GM12878 (cell line): ENCODE measurements at regions not wholly inside any gene's neighbourhood (a gene's known extent, or its start where the extent isn't known, plus 50 kb on each side); places are given as distances from the start of the nearest gene placed in this dataset.

Experiments
- ATAC-seq: fragments of 200-7000 bp; cut with Tn5 transposase; 3 replicates; pipeline ENCODE4 v1.9.1; 2020; ENCODE audit warnings: mild to moderate bottlenecking, moderate library complexity
- BruUV-seq: library from RNA; stranded (reverse); fragments of 400-500 nt; replicated peaks from 2 replicates; lab custom pipeline; 2021; lab: Mats Ljungman, UMichigan
- CTCF ChIA-PET: fragments of 300-600 bp; sonication (Branson Sonifier 250); formaldehyde crosslinking; extraction: SDS; loops from one replicate; lab custom pipeline; 2021; ENCODE audit warnings: inconsistent platforms; lab: Yijun Ruan, JAX
- POLR2A ChIA-PET: fragments of 350-600 bp; formaldehyde crosslinking; extraction: SDS; loops from one replicate; lab custom pipeline; 2021; ENCODE audit warnings: inconsistent platforms; lab: Charles Lee
- RAD21 ChIA-PET: fragments of 300-600 bp; sonication (Branson Sonifier 250); formaldehyde crosslinking; loops from one replicate; lab custom pipeline; 2023; ENCODE audit warnings: antibody characterized with exemption; ENCODE audit not compliant: unreplicated experiment; lab: Charles Lee
- SMC1A ChIA-PET: fragments of 300-600 bp; sonication (Branson Sonifier 250); formaldehyde crosslinking; loops from one replicate; lab custom pipeline; 2023; ENCODE audit not compliant: unreplicated experiment, uncharacterized antibody; lab: Charles Lee
- DNase-seq: peaks from one replicate; pipeline ENCODE4 v3.0.0-alpha.2; 2011; ENCODE audit warnings: low read depth, low spot score
- FAIRE-seq: peaks from 3 replicates; lab custom pipeline; 2011; peaks lifted over from hg19 to GRCh38; lab: Jason Lieb, UNC
- H2AFZ ChIP-seq: 2 replicates; pipeline ENCODE4 v1.6.0; 2011; ENCODE audit warnings: low read depth, low read length, control low read depth; ENCODE audit not compliant: control insufficient read depth
- H3K27ac ChIP-seq: 2 replicates; pipeline ENCODE4 v1.5.1; 2011; ENCODE audit warnings: control low read depth; ENCODE audit not compliant: control insufficient read depth, insufficient read depth
- H3K27me3 ChIP-seq, 2 experiments: replicated peaks in 1 of 2; 2 replicates each; pipeline versions ENCODE4 v1.6.0 to v1.6.1; 2011; ENCODE audit warnings: low read length in 1 of 2; ENCODE audit not compliant: control insufficient read depth in 2 of 2, insufficient read depth in 2 of 2
- H3K36me3 ChIP-seq, 2 experiments: 2 replicates each; pipeline ENCODE4 v1.5.1; 2011; ENCODE audit warnings: low read length in 1 of 2; ENCODE audit not compliant: control insufficient read depth in 2 of 2, insufficient read depth in 2 of 2
- H3K4me1 ChIP-seq: 2 replicates; pipeline ENCODE4 v1.6.1; 2011; ENCODE audit warnings: mild to moderate bottlenecking, low read length, moderate library complexity, mixed read lengths; ENCODE audit not compliant: control insufficient read depth, insufficient read depth
- H3K4me2 ChIP-seq: 2 replicates; pipeline ENCODE4 v1.6.0; 2011; ENCODE audit warnings: control low read depth; ENCODE audit not compliant: control insufficient read depth, insufficient read depth
- H3K4me3 ChIP-seq: fragments of 200-600 bp; sonication (generic); 2 replicates; pipeline ENCODE4 v1.5.1; 2016
- H3K79me2 ChIP-seq: 2 replicates; pipeline ENCODE4 v1.6.0; 2011; ENCODE audit warnings: low read length; ENCODE audit not compliant: control insufficient read depth, insufficient read depth
- H3K9ac ChIP-seq: 2 replicates; pipeline ENCODE4 v1.8.0; 2011; ENCODE audit warnings: low read length, control low read depth, mixed read lengths; ENCODE audit not compliant: control insufficient read depth, insufficient read depth
- H3K9me3 ChIP-seq: replicated peaks from 3 replicates; pipeline ENCODE4 v1.5.1; 2011; ENCODE audit warnings: mild to moderate bottlenecking, low read length; ENCODE audit not compliant: control insufficient read depth, insufficient read depth
- H4K20me1 ChIP-seq: 2 replicates; pipeline ENCODE4 v1.6.0; 2011; ENCODE audit not compliant: control insufficient read depth, insufficient read depth
- POLR2AphosphoS5 ChIP-seq: IDR thresholded peaks from 2 replicates; pipeline ENCODE4 v1.6.1; 2011; ENCODE audit warnings: mild to moderate bottlenecking, low read length, inconsistent platforms
- SMAD5 ChIP-seq: IDR thresholded peaks from 2 replicates; pipeline ENCODE4 v1.6.1; 2016; ENCODE audit warnings: antibody characterized with exemption, low read depth
- SPI1 ChIP-seq: IDR thresholded peaks from 2 replicates; pipeline ENCODE4 v1.6.1; 2011; ENCODE audit warnings: low read depth, mild to moderate bottlenecking, low read length, moderate library complexity, borderline replicate concordance; ENCODE audit not compliant: insufficient read depth
- TBL1XR1 ChIP-seq: IDR thresholded peaks from 2 replicates; pipeline ENCODE4 v1.6.1; 2012; ENCODE audit warnings: low read depth, low read length, improper control_type of control experiment
- ZNF24 ChIP-seq: fragments of 450-650 bp; IDR thresholded peaks from 2 replicates; pipeline ENCODE4 v1.6.1; 2017; ENCODE audit warnings: antibody characterized with exemption, mild to moderate bottlenecking
- ZNF622 ChIP-seq: fragments of 450-650 bp; IDR thresholded peaks from 2 replicates; pipeline ENCODE4 v1.6.1; 2017; ENCODE audit warnings: mild to moderate bottlenecking, inconsistent platforms
- WGBS: methylation state at CpG from one replicate; pipeline ENCODE4 v1.1.6; 2016; ENCODE audit warnings: low lambda C conversion rate; ENCODE audit not compliant: insufficient replicate concordance, insufficient coverage; ENCODE audit errors: missing lambda C conversion rate; 5-methylcytosine and 5-hydroxymethylcytosine counted together
- in situ Hi-C: fragments of 300-500 bp; cut with MboI; formaldehyde crosslinking; loops from 9 replicates; pipeline ENCODE4 v1.14.3; 2018; ENCODE audit warnings: mixed read lengths
- intact Hi-C: fragments of 100-400 bp; cut with micrococcal nuclease; formaldehyde crosslinking; loops from one replicate; pipeline ENCODE4 v1.14.2; 2022; ENCODE audit not compliant: unreplicated experiment
- TF ChIP-seq, protein P1 (sequence below): fragments of 450-650 bp; IDR thresholded peaks from 2 replicates; pipeline ENCODE4 v1.6.1; 2016; ENCODE audit warnings: mild to moderate bottlenecking
- TF ChIP-seq, protein P2 (sequence below): IDR thresholded peaks from 2 replicates; pipeline ENCODE4 v1.6.1; 2011; ENCODE audit warnings: low read depth, low read length, improper control_type of control experiment, borderline replicate concordance

DNA sequence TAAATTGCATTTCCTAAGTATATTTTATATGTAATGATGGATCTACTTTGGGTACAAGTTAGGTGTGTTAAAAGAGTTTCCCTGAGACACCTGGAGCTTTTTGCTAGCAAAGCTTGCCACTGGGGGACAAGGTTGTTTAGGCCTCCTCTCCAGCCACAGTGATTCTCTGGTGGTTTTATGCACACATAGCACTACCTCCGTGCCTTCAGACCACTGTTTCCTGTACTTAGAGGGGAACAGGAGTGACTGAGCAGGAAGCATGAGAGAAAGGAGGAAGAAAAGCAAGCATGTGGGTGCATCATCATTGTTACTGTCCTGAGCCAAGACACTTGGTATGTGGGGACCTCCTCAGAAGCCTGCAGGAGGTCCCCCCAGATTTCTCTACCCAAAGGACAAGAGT, 272.1 kb downstream of the RASEF start:
- Histone ChIP-seq H2AFZ (no peak overlapping the region), H3K4me3 (no peak overlapping the region), H3K36me3 (no peaks in the 10 kb centered on the region), H3K4me2 (no peak overlapping the region), H3K4me1 (no peaks in the 10 kb centered on the region), H3K27me3 (no peaks in the 10 kb centered on the region), H4K20me1 (no peaks in the 10 kb centered on the region), H3K79me2 (no peaks in the 10 kb centered on the region), H3K27ac (no peak overlapping the region), H3K9me3 (no peaks in the 10 kb centered on the region), H3K9ac (no peak overlapping the region)
- POLR2A ChIA-PET = no interaction called here
- BruUV-seq = no TSS peak
- intact Hi-C loops = no loop called here
- no peak for TF ChIP-seq TBL1XR1
- TF ChIP-seq SPI1 = no peak
- TF ChIP-seq POLR2AphosphoS5 = no peak
- TF ChIP-seq, protein P1, sequence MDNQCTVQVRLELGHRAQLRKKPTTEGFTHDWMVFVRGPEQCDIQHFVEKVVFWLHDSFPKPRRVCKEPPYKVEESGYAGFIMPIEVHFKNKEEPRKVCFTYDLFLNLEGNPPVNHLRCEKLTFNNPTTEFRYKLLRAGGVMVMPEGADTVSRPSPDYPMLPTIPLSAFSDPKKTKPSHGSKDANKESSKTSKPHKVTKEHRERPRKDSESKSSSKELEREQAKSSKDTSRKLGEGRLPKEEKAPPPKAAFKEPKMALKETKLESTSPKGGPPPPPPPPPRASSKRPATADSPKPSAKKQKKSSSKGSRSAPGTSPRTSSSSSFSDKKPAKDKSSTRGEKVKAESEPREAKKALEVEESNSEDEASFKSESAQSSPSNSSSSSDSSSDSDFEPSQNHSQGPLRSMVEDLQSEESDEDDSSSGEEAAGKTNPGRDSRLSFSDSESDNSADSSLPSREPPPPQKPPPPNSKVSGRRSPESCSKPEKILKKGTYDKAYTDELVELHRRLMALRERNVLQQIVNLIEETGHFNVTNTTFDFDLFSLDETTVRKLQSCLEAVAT = no peak
- TF ChIP-seq ZNF24 = no peak
- TF ChIP-seq SMAD5 = no peak
- no peak for TF ChIP-seq ZNF622
- TF ChIP-seq, protein P2, sequence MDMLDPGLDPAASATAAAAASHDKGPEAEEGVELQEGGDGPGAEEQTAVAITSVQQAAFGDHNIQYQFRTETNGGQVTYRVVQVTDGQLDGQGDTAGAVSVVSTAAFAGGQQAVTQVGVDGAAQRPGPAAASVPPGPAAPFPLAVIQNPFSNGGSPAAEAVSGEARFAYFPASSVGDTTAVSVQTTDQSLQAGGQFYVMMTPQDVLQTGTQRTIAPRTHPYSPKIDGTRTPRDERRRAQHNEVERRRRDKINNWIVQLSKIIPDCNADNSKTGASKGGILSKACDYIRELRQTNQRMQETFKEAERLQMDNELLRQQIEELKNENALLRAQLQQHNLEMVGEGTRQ = no peak
- ATAC-seq = no peak
- WGBS = 0% methylated on average over 1 of the region's 1 CpG
- FAIRE-seq = no peak
- SMC1A ChIA-PET = no interaction called here
- CTCF ChIA-PET = no interaction called here
- in situ Hi-C loops = no loop called here
- no peak for DNase-seq
- RAD21 ChIA-PET = no interaction called here
